ENCODE measurements at regions not wholly inside any gene's neighbourhood (a gene's known extent, or its start where the extent isn't known, plus 50 kb on each side); places are given as distances from the start of the nearest gene placed in this dataset.
"Not testable (repeated sequence)": the region's sequence is repeated elsewhere in the genome, so short reads cannot be mapped to it uniquely, and the experiment has no call there.

DNA sequence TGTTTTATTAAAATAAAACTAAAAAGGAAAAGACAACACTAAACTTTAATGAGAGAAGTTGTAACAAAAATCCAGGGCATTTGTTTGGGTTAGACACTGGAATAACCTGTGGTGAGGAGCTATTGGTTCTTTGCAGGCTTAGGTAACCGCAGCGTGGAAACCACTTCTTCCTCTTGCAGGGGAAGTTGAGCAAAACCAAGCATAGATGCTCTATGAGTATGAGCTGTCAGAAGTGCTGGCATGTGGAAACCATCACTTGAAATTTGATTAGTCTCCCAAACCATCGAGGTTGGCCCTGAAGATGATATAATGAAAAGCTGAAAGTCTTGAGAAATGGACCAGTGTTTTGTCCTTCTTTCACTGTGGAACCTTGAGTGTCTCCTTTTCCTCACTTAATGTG lies 127.1 kb upstream of the RBMS3 start:
- no peak for DNase-seq

DNA sequence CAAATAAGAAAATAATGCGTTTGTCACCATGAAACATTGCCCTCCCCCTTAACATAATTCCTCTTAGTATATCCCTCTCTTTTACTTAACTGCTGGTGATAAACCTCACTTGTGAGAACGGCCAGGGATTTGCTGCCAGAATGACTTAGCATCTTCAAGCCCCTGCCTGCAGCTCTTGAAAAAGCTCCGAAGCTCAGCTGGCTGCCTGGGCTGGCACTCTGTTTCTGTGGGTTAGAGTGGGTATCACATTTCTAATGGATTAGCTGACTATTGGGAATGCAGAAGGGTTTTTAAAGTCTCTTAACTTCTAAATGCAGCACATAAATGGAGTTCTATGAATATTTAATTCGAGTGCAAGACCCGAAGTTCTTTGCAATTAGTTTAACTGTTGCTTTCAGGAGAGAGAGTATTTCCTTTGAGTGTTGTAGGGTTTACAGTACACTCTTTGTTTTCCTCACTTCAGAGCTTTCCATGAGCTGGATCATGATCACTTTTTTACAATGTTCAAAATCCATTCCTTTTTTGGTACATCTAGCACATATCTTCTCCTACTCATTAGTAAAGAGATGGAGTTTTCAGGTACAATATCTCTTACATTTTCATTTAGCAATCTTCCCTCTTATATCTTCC lies 124.7 kb upstream of the RBMS3 start:
- peak; percentile 89 for DNase-seq

DNA sequence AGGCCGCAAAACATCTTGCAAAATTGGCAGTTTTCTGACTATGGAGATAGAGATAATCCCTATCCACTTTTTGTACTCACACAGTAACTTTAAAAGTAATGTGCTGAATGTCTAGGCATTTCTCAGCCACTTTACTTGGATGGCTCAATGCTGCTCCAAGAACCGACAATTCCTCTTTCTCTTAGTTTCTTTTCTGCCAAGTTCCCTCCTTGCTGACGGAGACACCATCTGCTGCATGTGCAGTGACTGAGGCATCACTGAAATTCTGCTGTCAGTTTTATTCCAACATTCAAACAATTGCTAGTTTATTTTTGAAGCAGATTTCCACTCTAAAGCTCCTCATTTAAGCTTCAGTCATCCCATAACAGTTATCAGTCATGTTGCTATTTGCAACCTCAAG lies 116.0 kb upstream of the RBMS3 start:
- no peak for DNase-seq

GRCh38 chr3:29167180-29167579 lies 113.7 kb upstream of the RBMS3 start:
- DNase-seq: no peak

GRCh38 chr3:29168081-29168480 lies 112.8 kb upstream of the RBMS3 start:
- DNase-seq: no peak

- DNase-seq: no peak
Measured at GRCh38 chr3:29168696-29169095, 112.2 kb upstream of the RBMS3 start.

DNA sequence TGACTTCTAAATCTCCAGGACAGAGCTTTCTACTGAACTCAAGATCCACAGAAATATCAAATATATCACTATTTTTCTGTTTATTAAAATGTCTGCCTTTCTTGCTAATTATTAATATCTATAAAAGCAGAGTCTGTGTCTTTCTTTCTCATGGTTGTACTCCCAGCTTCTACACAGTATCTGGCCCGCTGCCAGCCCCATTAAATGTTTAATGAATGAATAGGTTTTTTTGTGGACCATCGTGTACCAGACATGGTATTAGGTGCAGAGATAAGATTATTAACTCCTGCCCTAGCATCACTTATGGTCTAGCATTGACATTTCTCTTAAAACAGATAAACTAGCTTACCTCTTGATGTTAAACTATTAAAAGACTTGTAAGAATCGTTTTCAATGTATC lies 111.4 kb upstream of the RBMS3 start:
- peak; percentile 1 for DNase-seq

DNA sequence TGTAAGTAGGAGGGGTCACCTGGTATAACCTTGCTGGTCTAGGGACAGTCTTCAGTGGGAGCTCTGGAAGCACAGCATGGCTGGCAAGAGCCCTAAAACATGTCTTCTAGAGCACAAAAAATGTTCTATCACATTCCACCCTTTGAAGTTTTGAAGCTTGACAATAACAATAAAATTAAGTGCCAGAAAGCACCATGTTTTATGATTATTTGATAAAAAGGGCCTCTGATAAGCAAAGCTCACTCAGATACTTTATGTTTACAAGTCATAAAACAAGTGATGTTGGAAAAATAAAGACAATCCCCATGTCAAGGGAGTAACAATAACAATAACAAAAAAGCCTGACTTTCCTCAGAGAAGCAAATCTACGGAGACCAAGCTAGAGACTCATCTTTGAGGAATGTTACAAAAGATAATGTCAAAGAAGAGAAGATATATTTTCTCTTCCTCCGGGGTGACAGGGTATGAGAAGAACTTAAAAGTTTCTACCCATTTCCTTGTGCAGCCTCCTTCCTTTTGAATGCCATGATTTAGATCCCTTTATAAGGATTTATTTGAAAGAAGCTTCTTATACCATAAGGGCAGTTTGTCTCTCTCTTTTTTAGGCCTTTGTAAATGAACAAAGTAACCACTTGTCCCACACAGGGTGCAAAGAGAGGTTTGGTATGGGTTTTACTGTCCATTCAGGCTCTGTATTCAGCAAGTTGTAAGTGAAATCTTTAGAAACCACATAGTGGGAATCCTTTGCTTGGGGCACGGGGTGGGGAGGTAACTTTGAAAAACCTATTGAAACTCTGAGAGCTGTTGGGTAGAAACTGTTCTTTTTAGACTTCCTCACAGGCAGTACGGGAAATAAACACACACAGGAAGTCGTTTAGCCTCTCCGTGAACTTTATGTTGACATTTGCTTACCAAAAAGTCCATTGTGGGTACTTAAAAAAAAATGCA lies 109.6 kb upstream of the RBMS3 start:
- no peak for DNase-seq

GRCh38 chr3:29176501-29176900 lies 104.4 kb upstream of the RBMS3 start:
- DNase-seq: peak; percentile 88

DNA sequence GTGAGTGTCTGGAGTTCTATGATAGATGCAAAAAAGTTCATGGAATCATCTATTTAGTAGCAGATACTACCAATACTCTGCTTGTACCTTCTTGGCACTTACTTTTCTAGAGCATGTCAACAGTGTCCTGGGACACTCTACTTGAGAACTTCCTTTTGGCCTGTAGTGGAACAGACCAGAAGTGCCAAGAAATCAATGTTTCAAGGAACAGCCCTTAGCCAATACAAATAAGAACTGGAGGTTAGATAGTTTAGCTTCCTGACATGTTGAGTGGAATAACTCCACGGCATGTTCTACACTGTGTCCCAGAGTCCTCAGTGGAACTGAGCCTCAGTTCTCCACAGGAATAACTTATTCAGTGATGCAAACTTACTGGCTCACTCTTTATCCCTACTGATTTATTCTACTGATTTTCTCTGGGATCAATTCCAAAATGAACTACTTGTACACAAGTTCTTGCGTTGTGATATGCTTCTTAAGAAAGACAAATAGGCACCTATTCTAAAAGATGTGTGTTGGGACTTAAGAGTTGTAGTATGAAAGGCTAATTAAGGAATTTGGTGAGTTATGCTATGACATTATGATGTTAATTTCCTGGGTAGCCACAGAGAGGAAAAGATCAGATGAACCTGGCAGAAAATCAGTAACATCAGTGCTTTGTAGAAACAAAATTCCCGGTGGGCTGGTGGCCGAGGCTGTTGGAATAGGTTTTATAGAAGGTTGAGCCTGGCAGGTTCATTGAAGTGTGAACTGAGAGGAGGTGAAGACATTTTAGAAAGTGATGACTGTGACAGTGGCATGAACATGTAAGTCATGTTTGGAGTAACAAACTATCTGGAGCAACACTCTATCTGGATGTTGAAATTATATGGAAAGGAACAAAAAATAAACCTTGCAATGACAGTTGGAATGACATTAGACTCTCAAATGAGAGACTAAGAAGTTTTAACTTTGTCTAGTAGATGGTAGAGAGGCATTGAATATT lies 101.8 kb upstream of the RBMS3 start:
- DNase-seq: no peak

GRCh38 chr3:29181149-29181780 lies 99.6 kb upstream of the RBMS3 start:
- DNase-seq: no peak

- no peak for DNase-seq
Measured at GRCh38 chr3:29181872-29182271, 99.0 kb upstream of the RBMS3 start.

GRCh38 chr3:29182828-29183227 lies 98.0 kb upstream of the RBMS3 start:
- not testable (repeated sequence) for DNase-seq

GRCh38 chr3:29183346-29184087 lies 97.4 kb upstream of the RBMS3 start:
- DNase-seq: no peak

GRCh38 chr3:29185706-29186105 lies 95.2 kb upstream of the RBMS3 start:
- DNase-seq: no peak

DNA sequence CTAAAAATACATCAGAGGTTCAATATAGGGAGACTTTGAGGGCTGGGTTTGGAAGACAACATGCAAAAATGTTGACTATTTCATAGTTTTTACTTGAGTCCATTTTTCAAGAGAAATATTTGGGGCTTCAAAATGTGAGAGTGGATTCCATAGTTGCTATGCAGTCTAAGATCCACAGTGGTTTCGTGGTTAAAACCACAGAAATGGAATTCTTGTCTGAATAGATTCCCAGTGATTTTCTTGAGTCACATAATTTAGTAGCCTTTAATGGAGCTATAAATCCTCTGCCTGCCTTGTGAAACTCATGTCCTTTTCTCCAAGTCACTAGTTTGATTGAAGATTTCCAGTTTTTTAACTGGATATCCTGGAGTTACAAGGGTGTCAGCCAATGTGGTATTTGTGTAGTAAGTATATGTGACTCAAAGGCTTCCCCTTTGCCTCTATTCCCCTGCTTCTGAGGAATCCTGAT lies 94.7 kb upstream of the RBMS3 start:
- no peak for DNase-seq

DNA sequence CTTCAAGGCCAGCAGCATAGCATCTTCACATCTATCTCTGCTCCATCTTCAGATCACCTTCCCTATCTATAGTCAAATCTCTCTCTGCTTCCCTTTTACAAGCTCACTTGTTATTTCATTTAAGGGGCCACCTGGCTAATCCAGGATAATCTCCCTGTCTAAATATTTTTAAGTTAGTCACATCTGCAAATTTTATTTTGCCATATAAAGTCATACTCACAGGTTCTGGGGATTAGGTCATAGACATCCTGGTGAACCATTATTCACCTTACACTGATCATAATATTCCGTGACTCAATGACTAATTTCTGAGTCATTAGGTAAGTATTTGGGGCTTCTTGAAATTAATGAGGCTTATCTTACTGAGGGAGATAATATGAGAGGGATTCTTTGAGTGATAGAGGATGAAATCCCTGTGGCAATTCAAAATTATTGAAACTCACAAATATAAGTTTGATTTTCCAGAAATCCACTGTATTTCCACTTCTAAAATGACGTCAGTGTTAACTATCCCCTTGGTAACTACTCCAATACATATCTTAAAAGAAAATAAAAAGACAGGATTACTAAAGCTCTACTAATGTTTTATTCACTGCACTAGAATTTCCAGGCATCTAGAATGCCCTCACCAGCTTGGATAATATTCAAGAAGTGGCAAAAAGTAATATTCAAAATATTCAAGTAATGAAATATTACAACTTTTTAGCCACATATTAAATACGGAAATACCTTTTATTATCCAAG lies 93.7 kb upstream of the RBMS3 start:
- no peak for DNase-seq

DNA sequence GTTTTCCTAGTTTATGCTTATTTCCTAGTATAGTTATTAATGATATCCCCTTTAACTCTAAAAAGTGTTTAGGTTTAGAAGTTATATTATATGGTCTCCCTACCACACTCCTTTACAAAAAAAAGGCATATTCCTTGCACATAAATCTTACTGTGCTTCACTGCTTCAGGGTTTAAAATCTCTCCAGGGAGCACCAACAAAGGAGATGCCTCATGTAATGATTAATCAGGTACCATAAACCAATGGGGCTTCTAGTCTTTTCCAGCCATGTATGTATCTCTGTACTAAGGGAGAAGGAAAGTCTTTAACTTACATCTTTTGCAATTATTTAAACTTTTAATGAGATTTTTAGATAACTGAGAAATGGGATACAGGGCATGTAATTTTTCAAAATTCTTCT lies 91.5 kb upstream of the RBMS3 start:
- no peak for DNase-seq

GRCh38 chr3:29194139-29194538 lies 86.7 kb upstream of the RBMS3 start:
- no peak for DNase-seq

GRCh38 chr3:29195056-29195455 lies 85.8 kb upstream of the RBMS3 start:
- DNase-seq: no peak

DNA sequence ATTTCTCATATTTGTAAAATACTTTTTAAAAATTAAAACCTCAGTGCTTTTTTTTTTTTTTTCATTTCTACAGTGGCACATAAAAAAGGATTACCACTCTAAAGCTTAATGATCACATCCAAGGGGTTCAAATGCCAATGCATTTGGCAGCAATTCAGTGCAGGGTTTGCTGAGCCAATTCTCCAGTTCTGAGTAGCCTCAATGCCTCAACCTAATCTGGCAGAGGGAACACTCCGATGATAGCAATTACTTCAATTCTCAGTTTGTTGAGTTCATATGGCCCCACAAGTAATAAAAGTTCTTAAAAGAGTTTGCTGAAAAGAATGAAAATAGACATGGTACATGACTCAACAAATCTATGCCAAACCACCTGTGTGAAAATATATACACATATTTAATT lies 79.3 kb upstream of the RBMS3 start:
- DNase-seq: no peak
